T-cell (primary cell): ENCODE measurements at regions not wholly inside any gene's neighbourhood (a gene's known extent, or its start where the extent isn't known, plus 50 kb on each side); places are given as distances from the start of the nearest gene placed in this dataset.

ENCODE experiments used
- ATAC-seq, 4 experiments: fragments of 200-7000 bp in 3 of 4; fragments of 150-1000 bp in 1 of 4; cut with Tn5 transposase; replicated peaks in 1 of 4; 1 replicate in 3 of 4; 2 replicates in 1 of 4; pipeline ENCODE4 v1.10.0; 2021; ENCODE audit warnings: moderate library complexity in 3 of 4, mild to moderate bottlenecking in 2 of 4, moderate number of reproducible peaks in 1 of 4
- CTCF ChIA-PET, 2 donors: fragments of 300-600 bp; sonication (Branson Sonifier 250); formaldehyde crosslinking; loops; one replicate each; lab custom pipeline; 2022; ENCODE audit warnings: antibody characterized with exemption in 2 of 2; lab: Charles Lee
- POLR2A ChIA-PET, 2 donors: fragments of 300-600 bp; sonication (Branson Sonifier 250); formaldehyde crosslinking; loops; one replicate each; lab custom pipeline; 2022; ENCODE audit warnings: antibody characterized with exemption in 2 of 2; lab: Charles Lee
- DNase-seq, 35 experiments: peaks; one replicate each; pipeline versions ENCODE4 v3.0.0 to v3.0.0-alpha.2; 2013 to 2023
- H3K27ac ChIP-seq: one replicate; pipeline ENCODE4 v1.5.1; 2013; ENCODE audit warnings: low read length
- H3K27me3 ChIP-seq, 2 experiments: replicated peaks in 1 of 2; 1 replicate in 1 of 2; 2 replicates in 1 of 2; pipeline versions ENCODE4 v1.6.1 to v1.7.0; 2013; ENCODE audit warnings: low read length in 1 of 2, mixed read lengths in 1 of 2; ENCODE audit not compliant: control insufficient read depth in 2 of 2, insufficient read depth in 2 of 2; ENCODE audit errors: extremely low read depth in 1 of 2
- H3K36me3 ChIP-seq, 2 donors: 1 replicate in 1 of 2; 2 replicates in 1 of 2; pipeline versions ENCODE4 v1.6.1 to v1.7.0; 2013; ENCODE audit warnings: low read length in 1 of 2; ENCODE audit not compliant: control insufficient read depth in 2 of 2, insufficient read depth in 1 of 2; ENCODE audit errors: extremely low read depth in 1 of 2
- H3K4me1 ChIP-seq, 2 experiments: 1 replicate in 1 of 2; 2 replicates in 1 of 2; pipeline versions ENCODE4 v1.6.1 to v1.7.0; 2013; ENCODE audit warnings: low read length in 2 of 2, mixed read lengths in 1 of 2; ENCODE audit not compliant: insufficient read depth in 2 of 2, control insufficient read depth in 1 of 2; ENCODE audit errors: extremely low read depth in 1 of 2
- H3K4me3 ChIP-seq, 2 donors: 1 replicate in 1 of 2; 2 replicates in 1 of 2; pipeline versions ENCODE4 v1.5.1 to v1.7.0; 2013; ENCODE audit warnings: mild to moderate bottlenecking in 2 of 2, low read length in 1 of 2, moderate library complexity in 1 of 2; ENCODE audit not compliant: control insufficient read depth in 1 of 2; ENCODE audit errors: extremely low read depth in 1 of 2
- H3K9me3 ChIP-seq: 2 replicates; pipeline ENCODE4 v1.7.0; 2013
- H3K27ac Mint-ChIP-seq, 2 donors: one replicate each; pipeline ENCODE4 v1.8.0; 2020 to 2021; ENCODE audit warnings: mild to moderate bottlenecking in 2 of 2, mixed read lengths in 2 of 2
- H3K27me3 Mint-ChIP-seq, 2 donors: one replicate each; pipeline ENCODE4 v1.8.0; 2021 to 2022; ENCODE audit warnings: mixed read lengths in 2 of 2
- H3K36me3 Mint-ChIP-seq: one replicate; pipeline ENCODE4 v1.8.0; 2021; ENCODE audit warnings: mixed read lengths
- H3K4me1 Mint-ChIP-seq, 3 donors: one replicate each; pipeline ENCODE4 v1.8.0; 2020 to 2022; ENCODE audit warnings: mixed read lengths in 3 of 3, mild to moderate bottlenecking in 1 of 3
- H3K4me3 Mint-ChIP-seq, 3 donors: one replicate each; pipeline ENCODE4 v1.8.0; 2020 to 2022; ENCODE audit warnings: mild to moderate bottlenecking in 3 of 3, mixed read lengths in 3 of 3, moderate library complexity in 3 of 3
- H3K9me3 Mint-ChIP-seq, 3 donors: one replicate each; pipeline ENCODE4 v1.8.0; 2020 to 2022; ENCODE audit warnings: mixed read lengths in 3 of 3
- WGBS: methylation state at CpG from one replicate; pipeline ENCODE4 v1.1.5; 2013; ENCODE audit warnings: missing lambda C conversion rate; ENCODE audit not compliant: insufficient coverage; 5-methylcytosine and 5-hydroxymethylcytosine counted together

GRCh38 chr14:29161593-29161992 is 395.0 kb downstream of the FOXG1 start:
- H3K9me3 ChIP-seq, result no peaks in the 10 kb centered on the region
- H3K4me3 Mint-ChIP-seq, result no peak overlapping the region
- H3K27ac ChIP-seq, result no peak overlapping the region
- CTCF ChIA-PET, result no interaction called here
- no peaks in the 10 kb centered on the region for H3K4me1 ChIP-seq
- H3K4me3 ChIP-seq, result no peak overlapping the region
- POLR2A ChIA-PET, result no interaction called here
- no peaks in the 10 kb centered on the region for H3K27me3 ChIP-seq
- H3K27ac Mint-ChIP-seq, result no peak overlapping the region
- H3K9me3 Mint-ChIP-seq, result peaks cover 2 to 10% (median 4%) of the 10 kb centered on the region in 3 donors
- no peaks in the 10 kb centered on the region for H3K36me3 Mint-ChIP-seq
- H3K4me1 Mint-ChIP-seq, result no peaks in the 10 kb centered on the region
- no peak for DNase-seq
- ATAC-seq, result no peak
- H3K27me3 Mint-ChIP-seq, result no peaks in the 10 kb centered on the region
- no CpG with 5 or more reads among the region's 4 CpGs for WGBS
- H3K36me3 ChIP-seq, result no peaks in the 10 kb centered on the region

GRCh38 chr14:29163109-29163508 is 396.5 kb downstream of the FOXG1 start:
- ChIA-PET POLR2A (no interaction called here), CTCF (no interaction called here)
- no peak for ATAC-seq
- H3K27me3 Mint-ChIP-seq, result no peaks in the 10 kb centered on the region
- no peaks in the 10 kb centered on the region for H3K4me1 Mint-ChIP-seq
- no peak overlapping the region for H3K4me3 Mint-ChIP-seq
- H3K9me3 Mint-ChIP-seq, result peaks cover 0 to 10% (median 4%) of the 10 kb centered on the region in 3 donors
- no peak overlapping the region for H3K27ac Mint-ChIP-seq
- no peak for DNase-seq
- 56% methylated on average over 1 of the region's 2 CpGs for WGBS
- no peaks in the 10 kb centered on the region for H3K4me1 ChIP-seq
- H3K36me3 Mint-ChIP-seq, result no peaks in the 10 kb centered on the region
- no peak overlapping the region for H3K4me3 ChIP-seq
- H3K36me3 ChIP-seq, result no peaks in the 10 kb centered on the region
- H3K27me3 ChIP-seq, result no peaks in the 10 kb centered on the region
- no peak overlapping the region for H3K27ac ChIP-seq
- no peaks in the 10 kb centered on the region for H3K9me3 ChIP-seq

- Mint-ChIP-seq H3K36me3 (no peaks in the 10 kb centered on the region), H3K27ac (no peak overlapping the region), H3K4me3 (no peak overlapping the region), H3K4me1 (no peaks in the 10 kb centered on the region), H3K27me3 (no peaks in the 10 kb centered on the region), H3K9me3 (peaks cover 0 to 6% (median 4%) of the 10 kb centered on the region in 3 donors)
- H3K27me3 ChIP-seq, result no peaks in the 10 kb centered on the region
- ChIA-PET CTCF (no interaction called here), POLR2A (no interaction called here)
- H3K9me3 ChIP-seq, result no peaks in the 10 kb centered on the region
- no peak overlapping the region for H3K4me3 ChIP-seq
- WGBS, result no CpG with 5 or more reads among the region's 1 CpG
- H3K36me3 ChIP-seq, result no peaks in the 10 kb centered on the region
- H3K4me1 ChIP-seq, result no peaks in the 10 kb centered on the region
- ATAC-seq (no peak), DNase-seq (no peak)
- H3K27ac ChIP-seq, result no peak overlapping the region
Measured at GRCh38 chr14:29165431-29165830, 398.8 kb downstream of the FOXG1 start.

GRCh38 chr14:29166507-29166906 is 399.9 kb downstream of the FOXG1 start:
- WGBS, result no CpG with 5 or more reads among the region's 1 CpG
- no peaks in the 10 kb centered on the region for H3K4me1 ChIP-seq
- DNase-seq (no peak), ATAC-seq (no peak)
- ChIA-PET POLR2A (no interaction called here), CTCF (no interaction called here)
- no peaks in the 10 kb centered on the region for H3K9me3 ChIP-seq
- no peak overlapping the region for H3K27ac ChIP-seq
- Mint-ChIP-seq H3K4me3 (no peak overlapping the region), H3K9me3 (peaks cover 4 to 10% (median 4%) of the 10 kb centered on the region in 3 donors), H3K4me1 (no peaks in the 10 kb centered on the region), H3K27me3 (no peaks in the 10 kb centered on the region), H3K27ac (no peak overlapping the region), H3K36me3 (no peaks in the 10 kb centered on the region)
- no peak overlapping the region for H3K4me3 ChIP-seq
- H3K36me3 ChIP-seq, result no peaks in the 10 kb centered on the region
- H3K27me3 ChIP-seq, result no peaks in the 10 kb centered on the region

- 83% methylated on average over 5 of the region's 7 CpGs for WGBS
- Mint-ChIP-seq H3K27me3 (no peaks in the 10 kb centered on the region), H3K27ac (no peak overlapping the region), H3K9me3 (peaks cover 0 to 16% (median 7%) of the 10 kb centered on the region in 3 donors), H3K4me3 (no peak overlapping the region), H3K36me3 (no peaks in the 10 kb centered on the region), H3K4me1 (no peaks in the 10 kb centered on the region)
- H3K4me3 ChIP-seq, result no peak overlapping the region
- no peaks in the 10 kb centered on the region for H3K9me3 ChIP-seq
- ATAC-seq (no peak), DNase-seq (no peak)
- H3K4me1 ChIP-seq, result no peaks in the 10 kb centered on the region
- no peaks in the 10 kb centered on the region for H3K27me3 ChIP-seq
- no peaks in the 10 kb centered on the region for H3K36me3 ChIP-seq
- no peak overlapping the region for H3K27ac ChIP-seq
- ChIA-PET CTCF (no interaction called here), POLR2A (no interaction called here)
Measured at GRCh38 chr14:29168149-29168548, 401.6 kb downstream of the FOXG1 start.

GRCh38 chr14:29169408-29169807 is 402.8 kb downstream of the FOXG1 start:
- H3K4me1 Mint-ChIP-seq, result no peaks in the 10 kb centered on the region
- no peak overlapping the region for H3K27ac Mint-ChIP-seq
- ATAC-seq, result no peak
- no peak overlapping the region for H3K4me3 Mint-ChIP-seq
- no peak for DNase-seq
- Histone ChIP-seq H3K36me3 (no peaks in the 10 kb centered on the region), H3K4me3 (no peak overlapping the region), H3K9me3 (no peaks in the 10 kb centered on the region), H3K27ac (no peak overlapping the region), H3K4me1 (no peaks in the 10 kb centered on the region), H3K27me3 (no peaks in the 10 kb centered on the region)
- CTCF ChIA-PET, result no interaction called here
- no peaks in the 10 kb centered on the region for H3K36me3 Mint-ChIP-seq
- no peaks in the 10 kb centered on the region for H3K27me3 Mint-ChIP-seq
- 76% methylated on average over 2 of the region's 5 CpGs for WGBS
- POLR2A ChIA-PET, result no interaction called here
- peaks cover 7 to 21% (median 14%) of the 10 kb centered on the region in 3 donors for H3K9me3 Mint-ChIP-seq

GRCh38 chr14:29175706-29176105 is 409.1 kb downstream of the FOXG1 start:
- CTCF ChIA-PET, result no interaction called here
- Mint-ChIP-seq H3K36me3 (no peaks in the 10 kb centered on the region), H3K27me3 (no peaks in the 10 kb centered on the region), H3K27ac (no peak overlapping the region), H3K4me1 (no peaks in the 10 kb centered on the region), H3K4me3 (no peak overlapping the region), H3K9me3 (peaks cover 23 to 24% (median 24%) of the 10 kb centered on the region in 3 donors)
- no peak for ATAC-seq
- no peaks in the 10 kb centered on the region for H3K9me3 ChIP-seq
- POLR2A ChIA-PET, result no interaction called here
- 100% methylated on average over 1 of the region's 2 CpGs for WGBS
- H3K27me3 ChIP-seq, result no peaks in the 10 kb centered on the region
- DNase-seq, result no peak
- H3K36me3 ChIP-seq, result no peaks in the 10 kb centered on the region
- H3K27ac ChIP-seq, result no peak overlapping the region
- H3K4me1 ChIP-seq, result no peaks in the 10 kb centered on the region
- H3K4me3 ChIP-seq, result no peak overlapping the region
